Psoas muscle (tissue), 7 donors: ENCODE measurements at regions not wholly inside any gene's neighbourhood (a gene's known extent, or its start where the extent isn't known, plus 50 kb on each side); places are given as distances from the start of the nearest gene placed in this dataset.
"Not testable (repeated sequence)": the region's sequence is repeated elsewhere in the genome, so short reads cannot be mapped to it uniquely, and the experiment has no call there.

Experiments
- ATAC-seq, 4 donors: fragments of 200-7000 bp; cut with Tn5 transposase; one replicate each; pipeline ENCODE4 v1.9.1; 2020; ENCODE audit warnings: moderate library complexity in 3 of 4, mild to moderate bottlenecking in 2 of 4
- DNase-seq, 2 donors: peaks; one replicate each; pipeline ENCODE4 v3.0.0-alpha.2; 2020
- H3K27ac ChIP-seq: fragments of 200-600 bp; one replicate; pipeline ENCODE4 v1.8.0; 2022
- H3K27me3 ChIP-seq, 3 donors: fragments of 200-600 bp in 1 of 3; one replicate each; pipeline versions ENCODE4 v1.6.1 to v1.8.0; 2013 to 2022; ENCODE audit warnings: low read length in 2 of 3, mild to moderate bottlenecking in 2 of 3, moderate library complexity in 1 of 3; ENCODE audit not compliant: insufficient read depth in 3 of 3
- H3K36me3 ChIP-seq, 2 donors: fragments of 200-600 bp in 1 of 2; one replicate each; pipeline versions ENCODE4 v1.6.1 to v1.8.0; 2013 to 2022; ENCODE audit warnings: low read depth in 1 of 2, mild to moderate bottlenecking in 1 of 2, moderate library complexity in 1 of 2; ENCODE audit not compliant: insufficient read depth in 1 of 2
- H3K4me1 ChIP-seq: fragments of 200-600 bp; one replicate; pipeline ENCODE4 v1.8.0; 2022
- H3K4me3 ChIP-seq: fragments of 200-600 bp; one replicate; pipeline ENCODE4 v1.8.0; 2022; ENCODE audit warnings: mild to moderate bottlenecking
- H3K9me3 ChIP-seq: fragments of 200-600 bp; one replicate; pipeline ENCODE4 v1.8.0; 2022
- CTCF ChIP-seq: fragments of 200-600 bp; IDR thresholded peaks from one replicate; pipeline ENCODE4 v1.8.0; 2022; ENCODE audit warnings: antibody characterized with exemption
- WGBS, 3 donors: extraction: QIAGEN DNeasy Blood & Tissue Kit; methylation state at CpG; one replicate each; pipeline versions ENCODE4 v1.1.6 to v1.1.7; 2013; 5-methylcytosine and 5-hydroxymethylcytosine counted together
- intact Hi-C, 2 donors: fragments of 100-400 bp; cut with DNase I; formaldehyde crosslinking; loops; one replicate each; pipeline versions ENCODE4 v1.11.0 to v1.14.2; 2022
- donor health status: healthy with polysubstance abuse.
- donor health status: DM: no; HTN: no; CAD: no; lungs with moderate emphysema.
- donor health status: Bipolar disorder and iron deficiency.
- donor health status: healthy.
- donor health status: DM: yes; HTN: yes; CAD: no.
- donor health status: DM: no; HTN: no; CAD: no.
- donor health status: DM: yes; HTN: yes; CAD: no.

GRCh38 chr16:15234702-15235101, 140.6 kb upstream of the RRN3 start:
- H3K9me3 ChIP-seq, H3K27ac ChIP-seq, H3K4me3 ChIP-seq, intact Hi-C loops, DNase-seq, H3K36me3 ChIP-seq, H3K4me1 ChIP-seq, H3K27me3 ChIP-seq: not testable (repeated sequence)
- ATAC-seq: peak in 1 of 4 donors; percentile 44
- WGBS, 3 donors: no CpG with 5 or more reads among the region's 9 CpGs

- H3K27me3 ChIP-seq, H3K4me3 ChIP-seq, H3K4me1 ChIP-seq, H3K36me3 ChIP-seq, DNase-seq, H3K27ac ChIP-seq, H3K9me3 ChIP-seq, ATAC-seq, intact Hi-C loops: not testable (repeated sequence)
- no CpG with 5 or more reads among the region's 5 CpGs for WGBS, 3 donors
Measured at GRCh38 chr16:15230432-15230831, 136.4 kb upstream of the RRN3 start.

GRCh38 chr16:15229661-15230060, 135.6 kb upstream of the RRN3 start:
- H3K4me3 ChIP-seq, H3K27ac ChIP-seq, ATAC-seq, H3K4me1 ChIP-seq, DNase-seq, H3K9me3 ChIP-seq, H3K36me3 ChIP-seq, H3K27me3 ChIP-seq, intact Hi-C loops: not testable (repeated sequence)
- WGBS, 3 donors: 58 to 64% (median 63%) methylated on average over 2 of the region's 2 CpGs

GRCh38 chr16:15224651-15225050, 130.6 kb upstream of the RRN3 start:
- H3K4me3 ChIP-seq, H3K27ac ChIP-seq, H3K27me3 ChIP-seq, ATAC-seq, H3K36me3 ChIP-seq, DNase-seq, H3K9me3 ChIP-seq, intact Hi-C loops, H3K4me1 ChIP-seq: not testable (repeated sequence)
- no CpG with 5 or more reads among the region's 1 CpG for WGBS, 3 donors

GRCh38 chr16:15223398-15223797, 129.3 kb upstream of the RRN3 start:
- H3K36me3 ChIP-seq, H3K4me1 ChIP-seq, H3K9me3 ChIP-seq, H3K27ac ChIP-seq, H3K27me3 ChIP-seq, intact Hi-C loops, H3K4me3 ChIP-seq, DNase-seq: not testable (repeated sequence)
- peak in 1 of 4 donors; percentile 29 for ATAC-seq
- WGBS, 3 donors: 33 to 92% methylated on average over 1 of the region's 4 CpGs; no CpG with 5 or more reads in 1 of the 3 donors

GRCh38 chr16:15219679-15220615, 125.9 kb upstream of the RRN3 start:
- 17 to 32% (median 24%) methylated on average over 4 to 8 of the region's 19 CpGs for WGBS, 3 donors
- DNase-seq, H3K27me3 ChIP-seq, H3K36me3 ChIP-seq, H3K9me3 ChIP-seq, H3K4me1 ChIP-seq, H3K4me3 ChIP-seq, intact Hi-C loops, H3K27ac ChIP-seq: not testable (repeated sequence)
- peak; percentile 74 for TF ChIP-seq CTCF
- ATAC-seq: peak; percentile 85 to 96 (median 88)

GRCh38 chr16:15218856-15219500, 124.9 kb upstream of the RRN3 start:
- DNase-seq, intact Hi-C loops, H3K36me3 ChIP-seq, H3K4me3 ChIP-seq, H3K27me3 ChIP-seq, H3K4me1 ChIP-seq, H3K27ac ChIP-seq, H3K9me3 ChIP-seq: not testable (repeated sequence)
- peak in 1 of 4 donors; percentile 56 for ATAC-seq
- WGBS, 3 donors: 76 to 89% (median 87%) methylated on average over 6 to 8 of the region's 9 CpGs

GRCh38 chr16:15207202-15207981, 113.3 kb upstream of the RRN3 start:
- DNase-seq (peak in 1 of 2 donors; percentile 47), ATAC-seq (peak in 3 of 4 donors; percentile 71 to 86 (median 76))
- H3K9me3 ChIP-seq, H3K4me1 ChIP-seq, H3K36me3 ChIP-seq, H3K27me3 ChIP-seq, intact Hi-C loops, H3K27ac ChIP-seq, H3K4me3 ChIP-seq: not testable (repeated sequence)
- 15 to 38% (median 33%) methylated on average over 5 to 6 of the region's 10 CpGs for WGBS, 3 donors

- WGBS, 3 donors: 0 to 2% (median 0%) methylated on average over 5 to 8 of the region's 9 CpGs
- H3K4me1 ChIP-seq, H3K27me3 ChIP-seq, H3K9me3 ChIP-seq, intact Hi-C loops, DNase-seq, H3K4me3 ChIP-seq, H3K27ac ChIP-seq, H3K36me3 ChIP-seq: not testable (repeated sequence)
- peak in 2 of 4 donors; percentile 47 to 68 for ATAC-seq
Measured at GRCh38 chr16:15206439-15206838, 112.4 kb upstream of the RRN3 start.

GRCh38 chr16:15205939-15206338, 111.9 kb upstream of the RRN3 start:
- intact Hi-C loops, ATAC-seq: not testable (repeated sequence)
- WGBS, 3 donors: 76 to 87% (median 83%) methylated on average over 4 to 5 of the region's 5 CpGs

More at GRCh38 chr16:15205939-15206338, 111.9 kb upstream of the RRN3 start:
- H3K27ac ChIP-seq, H3K4me1 ChIP-seq, H3K9me3 ChIP-seq, H3K27me3 ChIP-seq, DNase-seq, H3K36me3 ChIP-seq, H3K4me3 ChIP-seq: not testable (repeated sequence)
